ENCODE measurements at regions not wholly inside any gene's neighbourhood (a gene's known extent, or its start where the extent isn't known, plus 50 kb on each side); places are given as distances from the start of the nearest gene placed in this dataset.

GRCh38 chr2:16487686-16488085, 177.9 kb downstream of the CYRIA start:
- Histone ChIP-seq H3K4me3 (ENCODE audit: severe bottlenecking) (no peak overlapping the region), H3K9me3 (ENCODE audit: severe bottlenecking) (no peaks in the 10 kb centered on the region), H3K36me3 (ENCODE audit: low read depth) (no peaks in the 10 kb centered on the region), H3K4me1 (ENCODE audit: insufficient read depth, poor library complexity, severe bottlenecking) (no peaks in the 10 kb centered on the region), H3K27me3 (ENCODE audit: insufficient read depth, poor library complexity, severe bottlenecking) (no peaks in the 10 kb centered on the region), H3K27ac (ENCODE audit: poor library complexity, severe bottlenecking) (no peak overlapping the region)
- DNase-seq (ENCODE audit: low spot score) (no peak), ATAC-seq (ENCODE audit: low read depth) (no peak)
- TF ChIP-seq CTCF (IDR thresholded peaks at IDR 0.05; ENCODE audit: poor library complexity, severe bottlenecking) = peak; percentile 60

DNA sequence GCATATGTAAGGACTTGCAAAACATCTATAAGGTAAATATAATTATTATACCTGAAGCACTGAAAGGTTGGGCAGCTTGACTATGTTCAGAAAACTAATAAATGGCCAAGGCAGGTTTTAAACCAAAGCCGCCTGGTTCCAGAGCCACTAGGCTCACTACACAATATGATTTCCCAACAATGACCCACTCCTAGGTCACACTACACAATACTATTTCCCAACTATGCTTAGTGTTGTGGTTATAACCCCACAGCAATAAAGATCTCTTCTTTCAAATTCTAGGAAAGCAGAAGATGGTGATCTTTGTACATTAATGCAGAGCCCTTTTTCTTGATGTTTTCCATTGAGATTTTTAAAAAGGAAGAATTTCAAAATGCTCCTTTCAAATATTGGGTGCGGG, 180.4 kb downstream of the CYRIA start:
- Histone ChIP-seq H3K27me3 (ENCODE audit: insufficient read depth, poor library complexity, severe bottlenecking) (no peaks in the 10 kb centered on the region), H3K27ac (ENCODE audit: poor library complexity, severe bottlenecking) (no peak overlapping the region), H3K36me3 (ENCODE audit: low read depth) (no peaks in the 10 kb centered on the region), H3K4me1 (ENCODE audit: insufficient read depth, poor library complexity, severe bottlenecking) (no peaks in the 10 kb centered on the region), H3K4me3 (ENCODE audit: severe bottlenecking) (no peak overlapping the region), H3K9me3 (ENCODE audit: severe bottlenecking) (no peaks in the 10 kb centered on the region)
- ATAC-seq (ENCODE audit: low read depth) (no peak), DNase-seq (ENCODE audit: low spot score) (no peak)
- no peak for TF ChIP-seq CTCF (IDR thresholded peaks at IDR 0.05; ENCODE audit: poor library complexity, severe bottlenecking)

- no peaks in the 10 kb centered on the region for H3K36me3 ChIP-seq (ENCODE audit: low read depth)
Observed at GRCh38 chr2:16482460-16482859, 183.2 kb downstream of the CYRIA start.

GRCh38 chr2:16481351-16481750, 184.3 kb downstream of the CYRIA start:
- Histone ChIP-seq H3K9me3 (ENCODE audit: severe bottlenecking) (no peaks in the 10 kb centered on the region), H3K4me3 (ENCODE audit: severe bottlenecking) (no peak overlapping the region), H3K36me3 (ENCODE audit: low read depth) (no peaks in the 10 kb centered on the region), H3K4me1 (ENCODE audit: insufficient read depth, poor library complexity, severe bottlenecking) (no peaks in the 10 kb centered on the region), H3K27me3 (ENCODE audit: insufficient read depth, poor library complexity, severe bottlenecking) (no peaks in the 10 kb centered on the region), H3K27ac (ENCODE audit: poor library complexity, severe bottlenecking) (no peak overlapping the region)
- no peak for TF ChIP-seq CTCF (IDR thresholded peaks at IDR 0.05; ENCODE audit: poor library complexity, severe bottlenecking)
- ATAC-seq (ENCODE audit: low read depth) (peak; percentile 66), DNase-seq (ENCODE audit: low spot score) (no peak)

More at GRCh38 chr2:16482460-16482859, 183.2 kb downstream of the CYRIA start:
- no peak for TF ChIP-seq CTCF (IDR thresholded peaks at IDR 0.05; ENCODE audit: poor library complexity, severe bottlenecking)
- Histone ChIP-seq H3K4me1 (ENCODE audit: insufficient read depth, poor library complexity, severe bottlenecking) (no peaks in the 10 kb centered on the region), H3K27me3 (ENCODE audit: insufficient read depth, poor library complexity, severe bottlenecking) (no peaks in the 10 kb centered on the region), H3K4me3 (ENCODE audit: severe bottlenecking) (no peak overlapping the region), H3K27ac (ENCODE audit: poor library complexity, severe bottlenecking) (no peak overlapping the region), H3K9me3 (ENCODE audit: severe bottlenecking) (no peaks in the 10 kb centered on the region)
- no peak for ATAC-seq (ENCODE audit: low read depth)
- DNase-seq (ENCODE audit: low spot score) = no peak

DNA sequence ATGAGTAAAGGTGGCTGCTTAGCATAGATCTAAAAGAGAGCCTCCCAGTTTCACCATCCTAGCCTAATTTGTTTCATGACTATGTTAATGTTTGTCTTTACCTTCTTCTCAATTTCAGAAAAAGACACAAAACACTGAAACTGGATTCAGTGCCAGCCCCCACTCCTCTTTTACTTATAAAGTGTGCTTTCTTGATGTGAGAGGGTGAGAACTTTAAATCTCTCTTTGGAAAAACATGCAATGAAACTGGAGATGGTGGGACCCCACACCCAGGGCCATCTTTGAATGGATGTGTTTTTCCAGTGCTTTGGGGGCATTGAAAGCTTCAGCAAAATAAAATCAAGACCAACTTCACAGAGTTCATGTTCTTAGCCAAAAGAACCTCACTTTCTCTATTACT, 185.9 kb downstream of the CYRIA start:
- Histone ChIP-seq H3K27me3 (ENCODE audit: insufficient read depth, poor library complexity, severe bottlenecking) (no peaks in the 10 kb centered on the region), H3K27ac (ENCODE audit: poor library complexity, severe bottlenecking) (no peak overlapping the region), H3K4me3 (ENCODE audit: severe bottlenecking) (no peak overlapping the region), H3K36me3 (ENCODE audit: low read depth) (no peaks in the 10 kb centered on the region), H3K4me1 (ENCODE audit: insufficient read depth, poor library complexity, severe bottlenecking) (no peaks in the 10 kb centered on the region), H3K9me3 (ENCODE audit: severe bottlenecking) (no peaks in the 10 kb centered on the region)
- TF ChIP-seq CTCF (IDR thresholded peaks at IDR 0.05; ENCODE audit: poor library complexity, severe bottlenecking) = no peak
- DNase-seq (ENCODE audit: low spot score) (no peak), ATAC-seq (ENCODE audit: low read depth) (no peak)

Data from RWPE2 (cell line).